Hepatocyte (in vitro differentiated cells): ENCODE measurements at regions not wholly inside any gene's neighbourhood (a gene's known extent, or its start where the extent isn't known, plus 50 kb on each side); places are given as distances from the start of the nearest gene placed in this dataset.

ENCODE experiments used
- EZH2 ChIP-seq: fragments of 200-600 bp; sonication (generic); IDR thresholded peaks from 2 replicates; pipeline ENCODE4 v1.6.1; 2016; ENCODE audit warnings: antibody characterized with exemption, mild to moderate bottlenecking, borderline replicate concordance
- EZH2phosphoT487 ChIP-seq: fragments of 200-600 bp; sonication (generic); IDR thresholded peaks from one replicate; pipeline ENCODE4 v1.6.1; 2018; ENCODE audit warnings: antibody characterized with exemption, mild to moderate bottlenecking, low read depth, moderate library complexity; ENCODE audit not compliant: unreplicated experiment, severe bottlenecking
- TF ChIP-seq, protein P1 (sequence below): fragments of 200-600 bp; sonication (generic); IDR thresholded peaks from 2 replicates; pipeline ENCODE4 v1.5.1; 2016; ENCODE audit warnings: antibody characterized with exemption, mild to moderate bottlenecking; ENCODE audit not compliant: poor library complexity

DNA sequence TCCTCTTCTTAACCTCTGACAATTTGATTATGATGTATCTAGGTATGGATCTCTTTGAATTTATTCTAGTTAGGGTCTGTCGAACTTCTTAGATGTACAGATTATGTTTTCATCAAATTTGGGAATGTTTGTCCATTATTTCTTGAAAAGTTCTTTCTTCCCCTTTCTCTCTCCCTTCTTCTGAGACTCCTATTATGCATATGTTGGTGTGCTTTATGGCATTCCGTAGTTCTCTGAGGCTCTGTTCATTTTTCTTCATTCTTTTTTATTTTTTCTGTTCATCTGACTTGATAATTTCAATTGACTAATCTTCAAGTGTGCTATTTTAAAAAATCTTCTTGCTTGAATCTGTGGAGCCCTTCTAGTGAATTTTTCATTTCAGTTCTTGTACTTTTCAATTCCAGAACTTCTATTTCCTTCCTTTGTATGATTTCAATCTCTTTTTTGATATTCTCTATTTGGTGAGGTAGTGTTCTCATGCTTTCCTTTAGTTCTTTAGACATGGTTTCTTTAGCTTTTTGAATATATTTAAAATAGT lies 79.8 kb downstream of the TMEM270 start:
- TF ChIP-seq, protein P1, sequence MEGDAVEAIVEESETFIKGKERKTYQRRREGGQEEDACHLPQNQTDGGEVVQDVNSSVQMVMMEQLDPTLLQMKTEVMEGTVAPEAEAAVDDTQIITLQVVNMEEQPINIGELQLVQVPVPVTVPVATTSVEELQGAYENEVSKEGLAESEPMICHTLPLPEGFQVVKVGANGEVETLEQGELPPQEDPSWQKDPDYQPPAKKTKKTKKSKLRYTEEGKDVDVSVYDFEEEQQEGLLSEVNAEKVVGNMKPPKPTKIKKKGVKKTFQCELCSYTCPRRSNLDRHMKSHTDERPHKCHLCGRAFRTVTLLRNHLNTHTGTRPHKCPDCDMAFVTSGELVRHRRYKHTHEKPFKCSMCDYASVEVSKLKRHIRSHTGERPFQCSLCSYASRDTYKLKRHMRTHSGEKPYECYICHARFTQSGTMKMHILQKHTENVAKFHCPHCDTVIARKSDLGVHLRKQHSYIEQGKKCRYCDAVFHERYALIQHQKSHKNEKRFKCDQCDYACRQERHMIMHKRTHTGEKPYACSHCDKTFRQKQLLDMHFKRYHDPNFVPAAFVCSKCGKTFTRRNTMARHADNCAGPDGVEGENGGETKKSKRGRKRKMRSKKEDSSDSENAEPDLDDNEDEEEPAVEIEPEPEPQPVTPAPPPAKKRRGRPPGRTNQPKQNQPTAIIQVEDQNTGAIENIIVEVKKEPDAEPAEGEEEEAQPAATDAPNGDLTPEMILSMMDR, result no peak
- no peak for TF ChIP-seq EZH2
- no peak for TF ChIP-seq EZH2phosphoT487
